H1 (cell line): ENCODE measurements at regions not wholly inside any gene's neighbourhood (a gene's known extent, or its start where the extent isn't known, plus 50 kb on each side); places are given as distances from the start of the nearest gene placed in this dataset.

ENCODE experiments used
- CTCF ChIA-PET: fragments of 300-600 bp; sonication (Branson Sonifier 250); formaldehyde crosslinking; loops from one replicate; lab custom pipeline; 2021; ENCODE audit not compliant: partially characterized antibody; lab: Charles Lee
- POLR2A ChIA-PET: fragments of 300-600 bp; sonication (Branson Sonifier 250); formaldehyde crosslinking; loops from one replicate; lab custom pipeline; 2021; ENCODE audit warnings: inconsistent platforms; ENCODE audit not compliant: partially characterized antibody; lab: Charles Lee
- DNase-seq, 2 experiments: peaks; one replicate each; pipeline versions ENCODE4 v3.0.0 to v3.0.0-alpha.2; 2010 to 2022; ENCODE audit warnings: low spot score in 2 of 2, low read depth in 1 of 2, mixed read lengths in 1 of 2
- FAIRE-seq: peaks from 2 replicates; lab custom pipeline; 2011; peaks lifted over from hg19 to GRCh38; lab: Jason Lieb, UNC
- H2AFZ ChIP-seq: 2 replicates; pipeline ENCODE4 v1.8.1; 2012; ENCODE audit warnings: low read length, inconsistent platforms
- H2AK5ac ChIP-seq: 2 replicates; pipeline ENCODE4 v1.6.1; 2013; ENCODE audit warnings: low read depth, low read length
- H2BK120ac ChIP-seq: replicated peaks from 2 replicates; pipeline ENCODE3; 2013; ENCODE audit warnings: low read depth, low read length, inconsistent platforms
- H2BK12ac ChIP-seq: 2 replicates; pipeline ENCODE4 v1.6.1; 2013; ENCODE audit warnings: low read depth, low read length
- H2BK15ac ChIP-seq: 2 replicates; pipeline ENCODE4 v1.6.1; 2013; ENCODE audit warnings: low read length
- H2BK20ac ChIP-seq: 2 replicates; pipeline ENCODE4 v1.6.1; 2013; ENCODE audit warnings: low read length
- H2BK5ac ChIP-seq: 2 replicates; pipeline ENCODE4 v1.6.1; 2013; ENCODE audit warnings: low read depth, low read length
- H3K14ac ChIP-seq: 2 replicates; pipeline ENCODE4 v1.6.1; 2013; ENCODE audit warnings: inconsistent platforms; ENCODE audit not compliant: insufficient read length
- H3K18ac ChIP-seq: 2 replicates; pipeline ENCODE4 v1.6.1; 2013; ENCODE audit warnings: low read length; ENCODE audit errors: extremely low read depth
- H3K23ac ChIP-seq: 2 replicates; pipeline ENCODE4 v1.6.1; 2013; ENCODE audit warnings: inconsistent platforms; ENCODE audit not compliant: insufficient read length
- H3K23me2 ChIP-seq: 2 replicates; pipeline ENCODE4 v1.6.1; 2013; ENCODE audit warnings: low read depth, low read length
- H3K27ac ChIP-seq: 2 replicates; pipeline ENCODE4 v1.6.1; 2011; ENCODE audit warnings: low read depth, low read length, inconsistent platforms
- H3K27me3 ChIP-seq, 4 experiments: replicated peaks in 1 of 4; 1 replicate in 1 of 4; 2 replicates in 3 of 4; pipeline versions ENCODE4 v1.6.1 to v1.8.1; 2011 to 2013; ENCODE audit warnings: low read length in 3 of 4, mild to moderate bottlenecking in 3 of 4, inconsistent platforms in 2 of 4, mixed read lengths in 2 of 4, moderate library complexity in 1 of 4; ENCODE audit not compliant: control insufficient read depth in 3 of 4, insufficient read depth in 3 of 4; ENCODE audit errors: extremely low read depth in 1 of 4
- H3K36me3 ChIP-seq, 4 experiments: 2 replicates each; pipeline versions ENCODE4 v1.6.1 to v1.8.1; 2011 to 2013; ENCODE audit warnings: mild to moderate bottlenecking in 4 of 4, low read length in 3 of 4, moderate library complexity in 2 of 4, control low read depth in 1 of 4, inconsistent platforms in 1 of 4; ENCODE audit not compliant: insufficient read depth in 4 of 4, control insufficient read depth in 2 of 4
- H3K4ac ChIP-seq: replicated peaks from 2 replicates; pipeline ENCODE3; 2013; ENCODE audit warnings: low read length, low read depth, mixed read lengths, inconsistent platforms; ENCODE audit not compliant: insufficient read length
- H3K4me1 ChIP-seq, 4 experiments: replicated peaks in 1 of 4; 1 replicate in 1 of 4; 2 replicates in 3 of 4; pipeline versions ENCODE4 v1.6.1 to v1.8.1; 2011 to 2013; ENCODE audit warnings: low read length in 3 of 4, inconsistent platforms in 2 of 4, mixed read lengths in 1 of 4; ENCODE audit not compliant: insufficient read depth in 4 of 4, control insufficient read depth in 3 of 4
- H3K4me2 ChIP-seq, 2 experiments: 2 replicates each; pipeline versions ENCODE4 v1.6.1 to v1.8.1; 2011 to 2013; ENCODE audit warnings: low read depth in 2 of 2, low read length in 2 of 2, control low read depth in 1 of 2, inconsistent platforms in 1 of 2, mild to moderate bottlenecking in 1 of 2; ENCODE audit not compliant: insufficient read depth in 1 of 2
- H3K4me3 ChIP-seq, 4 experiments: fragments of 200-600, 300-600 bp in 1 of 4; sonication (generic), shearing (Covaris generic), sonication (Bioruptor Twin) in 1 of 4; 2 replicates each; pipeline versions ENCODE4 v1.5.1 to v1.8.1; 2011 to 2016; ENCODE audit warnings: low read length in 4 of 4, low read depth in 3 of 4, control low read depth in 2 of 4, inconsistent platforms in 2 of 4, mild to moderate bottlenecking in 2 of 4, mixed read lengths in 1 of 4, moderate library complexity in 1 of 4; ENCODE audit not compliant: insufficient read depth in 2 of 4; ENCODE audit errors: extremely low read depth in 1 of 4
- H3K56ac ChIP-seq: replicated peaks from 2 replicates; pipeline ENCODE3; 2013; ENCODE audit warnings: low read depth, mild to moderate bottlenecking, mixed read lengths, low read length, inconsistent platforms; ENCODE audit not compliant: insufficient read length
- H3K79me1 ChIP-seq: 2 replicates; pipeline ENCODE4 v1.6.1; 2013; ENCODE audit warnings: low read depth, low read length, control low read depth
- H3K79me2 ChIP-seq, 2 experiments: 2 replicates each; pipeline versions ENCODE4 v1.6.1 to v1.8.1; 2012 to 2013; ENCODE audit warnings: low read length in 2 of 2, mild to moderate bottlenecking in 2 of 2, inconsistent platforms in 1 of 2; ENCODE audit not compliant: insufficient read depth in 2 of 2, control insufficient read depth in 1 of 2
- H3K9ac ChIP-seq, 4 experiments: replicated peaks in 1 of 4; 1 replicate in 1 of 4; 2 replicates in 3 of 4; pipeline versions ENCODE4 v1.6.1 to v1.8.1; 2011 to 2013; ENCODE audit warnings: low read depth in 3 of 4, low read length in 3 of 4, control low read depth in 2 of 4, mild to moderate bottlenecking in 2 of 4, moderate library complexity in 2 of 4, inconsistent platforms in 1 of 4; ENCODE audit errors: extremely low read depth in 1 of 4
- H3K9me3 ChIP-seq, 2 experiments: 2 replicates each; pipeline versions ENCODE4 v1.6.1 to v1.8.1; 2012 to 2013; ENCODE audit warnings: mild to moderate bottlenecking in 2 of 2, moderate library complexity in 2 of 2, control low read depth in 1 of 2, inconsistent platforms in 1 of 2, low read depth in 1 of 2, low read length in 1 of 2, mixed read lengths in 1 of 2; ENCODE audit not compliant: insufficient read depth in 2 of 2
- H4K20me1 ChIP-seq, 2 experiments: replicated peaks in 1 of 2; 2 replicates each; pipeline versions ENCODE3 to v1.8.1; 2011 to 2013; ENCODE audit warnings: inconsistent platforms in 2 of 2, low read length in 2 of 2, mild to moderate bottlenecking in 1 of 2; ENCODE audit not compliant: insufficient read depth in 2 of 2, control insufficient read depth in 1 of 2
- H4K5ac ChIP-seq: 2 replicates; pipeline ENCODE4 v1.6.1; 2013; ENCODE audit warnings: low read length, low read depth, mixed read lengths, inconsistent platforms; ENCODE audit not compliant: insufficient read length
- H4K8ac ChIP-seq: 2 replicates; pipeline ENCODE4 v1.8.0; 2013; ENCODE audit warnings: mild to moderate bottlenecking, moderate library complexity, low read length, inconsistent platforms; ENCODE audit not compliant: insufficient read depth; ENCODE audit errors: extremely low read depth
- H4K91ac ChIP-seq: replicated peaks from 2 replicates; pipeline ENCODE3; 2013; ENCODE audit warnings: low read length, mixed read lengths, inconsistent platforms; ENCODE audit not compliant: insufficient read length
- CHD2 ChIP-seq: IDR thresholded peaks from 2 replicates; pipeline ENCODE4 v1.6.1; 2012; ENCODE audit warnings: low read length, improper control_type of control experiment
- KDM1A ChIP-seq: fragments of 200-600, 300-600 bp; sonication (generic); IDR thresholded peaks from 2 replicates; pipeline ENCODE4 v1.7.1; 2016; ENCODE audit warnings: mild to moderate bottlenecking, low read length, borderline replicate concordance
- POLR2A ChIP-seq, 2 experiments: IDR thresholded peaks; 1 replicate in 1 of 2; 2 replicates in 1 of 2; pipeline ENCODE4 v1.6.1; 2011; ENCODE audit warnings: low read depth in 2 of 2, low read length in 2 of 2, mild to moderate bottlenecking in 2 of 2; ENCODE audit errors: control extremely low read depth in 1 of 2
- POU5F1 ChIP-seq: IDR thresholded peaks from 2 replicates; pipeline ENCODE4 v1.6.1; 2011; ENCODE audit warnings: low read depth, mild to moderate bottlenecking, low read length, moderate library complexity
- ZNF274 ChIP-seq: IDR thresholded peaks from 2 replicates; pipeline ENCODE4 v1.7.0; 2012; ENCODE audit warnings: low read length, borderline replicate concordance; ENCODE audit errors: extremely low read depth
- WGBS, 2 experiments: shearing (Covaris generic) in 1 of 2; methylation state at CpG; one replicate each; pipeline versions ENCODE4 v1.1.6 to v1.1.7; 2013 to 2015; ENCODE audit warnings: low lambda C conversion rate in 2 of 2, mixed read lengths in 2 of 2, inconsistent platforms in 1 of 2, low coverage in 1 of 2, missing lambda C conversion rate in 1 of 2; ENCODE audit not compliant: insufficient replicate concordance in 2 of 2, insufficient coverage in 1 of 2, insufficient read length in 1 of 2; ENCODE audit errors: extremely low coverage in 1 of 2, missing lambda C conversion rate in 1 of 2; 5-methylcytosine and 5-hydroxymethylcytosine counted together
- TF ChIP-seq, protein P1 (sequence below): IDR thresholded peaks from 2 replicates; pipeline ENCODE4 v1.6.1; 2011; ENCODE audit warnings: low read length, improper control_type of control experiment

GRCh38 chr10:9416331-9416730 is 1361.8 kb downstream of the GATA3 start:
- Histone ChIP-seq H2AK5ac (no peak overlapping the region), H3K4ac (no peak overlapping the region), H4K8ac (no peak overlapping the region), H3K27ac (no peak overlapping the region), H2BK120ac (no peak overlapping the region), H2AFZ (no peak overlapping the region), H3K23me2 (no peaks in the 10 kb centered on the region), H3K4me1 (no peaks in the 10 kb centered on the region), H3K23ac (no peak overlapping the region), H2BK12ac (no peak overlapping the region), H3K27me3 (no peaks in the 10 kb centered on the region), H4K91ac (no peak overlapping the region), H3K79me2 (no peaks in the 10 kb centered on the region), H4K5ac (no peak overlapping the region), H2BK15ac (no peak overlapping the region), H4K20me1 (no peaks in the 10 kb centered on the region), H3K9me3 (peaks cover 0 to 3% of the 10 kb centered on the region in 2 experiments; a peak in 1 of 4 replicates), H2BK5ac (no peak overlapping the region), H3K14ac (no peak overlapping the region), H3K56ac (no peak overlapping the region), H3K4me3 (no peak overlapping the region), H3K36me3 (no peaks in the 10 kb centered on the region), H3K18ac (no peak overlapping the region), H3K79me1 (no peaks in the 10 kb centered on the region), H3K4me2 (no peak overlapping the region), H2BK20ac (no peak overlapping the region), H3K9ac (no peak overlapping the region)
- WGBS, 2 experiments, result 100% methylated on average over 1 of the region's 1 CpG; no CpG with 5 or more reads in 1 of the 2 experiments
- FAIRE-seq, result no peak
- no peak for DNase-seq
- POLR2A ChIA-PET, result no interaction called here
- CTCF ChIA-PET, result no interaction called here
- TF ChIP-seq ZNF274 (no peak), POU5F1 (no peak), KDM1A (no peak), POLR2A (IDR thresholded peaks at IDR 0.05; ENCODE audit: control extremely low read depth in 1 of 2, low read depth in 2 of 2, low read length in 2 of 2) (no peak), CHD2 (no peak)
- TF ChIP-seq, protein P1, sequence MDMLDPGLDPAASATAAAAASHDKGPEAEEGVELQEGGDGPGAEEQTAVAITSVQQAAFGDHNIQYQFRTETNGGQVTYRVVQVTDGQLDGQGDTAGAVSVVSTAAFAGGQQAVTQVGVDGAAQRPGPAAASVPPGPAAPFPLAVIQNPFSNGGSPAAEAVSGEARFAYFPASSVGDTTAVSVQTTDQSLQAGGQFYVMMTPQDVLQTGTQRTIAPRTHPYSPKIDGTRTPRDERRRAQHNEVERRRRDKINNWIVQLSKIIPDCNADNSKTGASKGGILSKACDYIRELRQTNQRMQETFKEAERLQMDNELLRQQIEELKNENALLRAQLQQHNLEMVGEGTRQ, result no peak
